Mucosa of rectum (tissue), 2 donors: ENCODE measurements at regions not wholly inside any gene's neighbourhood (a gene's known extent, or its start where the extent isn't known, plus 50 kb on each side); places are given as distances from the start of the nearest gene placed in this dataset.
"Not testable (repeated sequence)": the region's sequence is repeated elsewhere in the genome, so short reads cannot be mapped to it uniquely, and the experiment has no call there.

Source experiments
- H3K27ac ChIP-seq, 2 donors: one replicate each; pipeline ENCODE4 v1.7.0; 2013; ENCODE audit warnings: inconsistent platforms in 2 of 2, low read depth in 2 of 2, low read length in 2 of 2
- H3K27me3 ChIP-seq, 2 donors: one replicate each; pipeline ENCODE4 v1.7.0; 2013; ENCODE audit warnings: low read length in 2 of 2; ENCODE audit not compliant: control insufficient read depth in 2 of 2, insufficient read depth in 2 of 2
- H3K36me3 ChIP-seq, 2 donors: one replicate each; pipeline ENCODE4 v1.7.0; 2013; ENCODE audit warnings: low read length in 2 of 2; ENCODE audit not compliant: control insufficient read depth in 2 of 2, insufficient read depth in 2 of 2
- H3K4me1 ChIP-seq, 2 donors: one replicate each; pipeline ENCODE4 v1.7.0; 2013; ENCODE audit warnings: low read length in 2 of 2, mild to moderate bottlenecking in 1 of 2; ENCODE audit not compliant: control insufficient read depth in 2 of 2, insufficient read depth in 2 of 2
- H3K4me3 ChIP-seq, 2 donors: one replicate each; pipeline ENCODE4 v1.7.0; 2013; ENCODE audit warnings: low read length in 2 of 2
- H3K9ac ChIP-seq, 2 donors: one replicate each; pipeline ENCODE4 v1.7.0; 2013; ENCODE audit warnings: low read length in 2 of 2, low read depth in 1 of 2, mild to moderate bottlenecking in 1 of 2
- H3K9me3 ChIP-seq, 2 donors: one replicate each; pipeline ENCODE4 v1.7.0; 2013; ENCODE audit warnings: low read length in 2 of 2; ENCODE audit not compliant: control insufficient read depth in 2 of 2
- donor health status: healthy.
- donor health status: Normal muscosa, but diverticular disease.

DNA sequence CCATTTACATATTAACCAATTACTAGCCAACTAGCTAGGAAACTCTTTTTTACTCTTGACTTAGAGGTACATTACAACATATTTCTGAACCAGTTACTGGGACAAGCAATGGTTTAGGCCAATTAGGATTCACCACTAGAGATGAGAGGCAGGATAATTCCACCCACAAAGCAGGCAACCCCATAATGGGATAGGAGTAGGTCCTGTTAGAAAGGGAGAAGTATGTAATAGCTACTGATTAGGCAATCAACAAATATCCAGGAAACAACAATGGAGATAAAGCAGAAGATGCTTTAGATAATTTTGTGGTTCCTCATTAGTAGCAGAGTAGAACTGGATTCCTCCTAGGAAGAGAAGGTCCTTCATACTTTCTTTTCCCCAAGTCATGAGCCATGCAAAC lies 173.8 kb upstream of the GLRA2 start:
- Histone ChIP-seq H3K4me3 (no peak overlapping the region), H3K36me3 (no peaks in the 10 kb centered on the region), H3K27ac (no peak overlapping the region), H3K4me1 (peaks cover 0 to 2% of the 10 kb centered on the region in 2 donors), H3K9ac (no peak overlapping the region), H3K9me3 (no peaks in the 10 kb centered on the region), H3K27me3 (no peaks in the 10 kb centered on the region)

DNA sequence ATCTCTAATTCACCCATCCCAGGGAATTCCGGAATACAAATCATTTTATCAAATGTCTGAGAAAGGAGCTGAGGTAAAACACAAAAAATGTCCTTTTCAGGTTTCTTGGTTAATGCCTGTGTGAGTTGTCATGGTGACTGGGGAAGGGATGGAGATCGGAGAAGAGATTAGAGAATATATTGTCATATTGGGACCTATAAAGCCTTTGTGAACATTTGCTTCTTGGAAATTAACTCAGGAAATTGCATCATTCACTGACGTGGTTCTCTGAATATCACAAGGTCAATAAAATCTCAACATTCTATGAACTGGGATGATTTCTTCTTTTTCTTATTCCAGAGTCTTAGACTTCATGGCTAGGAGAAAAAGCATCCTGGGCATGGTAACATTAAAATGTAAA lies 174.8 kb upstream of the GLRA2 start:
- Histone ChIP-seq H3K36me3 (no peaks in the 10 kb centered on the region), H3K9ac (no peak overlapping the region), H3K27me3 (no peaks in the 10 kb centered on the region), H3K27ac (no peak overlapping the region), H3K4me3 (no peak overlapping the region), H3K4me1 (peaks cover 0 to 2% of the 10 kb centered on the region in 2 donors), H3K9me3 (no peaks in the 10 kb centered on the region)

DNA sequence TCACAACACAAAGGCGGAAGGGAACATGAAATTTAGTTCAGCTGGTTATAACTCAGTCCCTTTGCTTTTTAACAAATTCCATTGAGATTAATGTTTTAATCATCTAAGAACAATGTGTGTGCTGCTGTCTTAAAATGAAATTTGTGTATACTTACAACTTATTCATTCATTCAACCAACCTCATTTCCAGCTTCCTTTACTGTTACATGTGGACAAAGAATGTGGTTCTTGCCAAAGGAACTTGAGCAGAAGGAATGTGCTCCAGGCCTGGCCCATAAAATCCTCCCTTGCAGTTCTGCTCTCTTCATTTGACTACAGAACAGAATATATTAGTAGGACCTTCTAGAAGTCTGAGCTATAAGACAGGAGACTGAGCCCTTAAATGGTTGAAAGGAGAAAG lies 176.8 kb upstream of the GLRA2 start:
- H3K36me3 ChIP-seq: no peaks in the 10 kb centered on the region
- no peaks in the 10 kb centered on the region for H3K4me1 ChIP-seq
- no peaks in the 10 kb centered on the region for H3K9me3 ChIP-seq
- H3K9ac ChIP-seq: no peak overlapping the region
- H3K27me3 ChIP-seq: no peaks in the 10 kb centered on the region
- H3K4me3 ChIP-seq: no peak overlapping the region
- no peak overlapping the region for H3K27ac ChIP-seq

DNA sequence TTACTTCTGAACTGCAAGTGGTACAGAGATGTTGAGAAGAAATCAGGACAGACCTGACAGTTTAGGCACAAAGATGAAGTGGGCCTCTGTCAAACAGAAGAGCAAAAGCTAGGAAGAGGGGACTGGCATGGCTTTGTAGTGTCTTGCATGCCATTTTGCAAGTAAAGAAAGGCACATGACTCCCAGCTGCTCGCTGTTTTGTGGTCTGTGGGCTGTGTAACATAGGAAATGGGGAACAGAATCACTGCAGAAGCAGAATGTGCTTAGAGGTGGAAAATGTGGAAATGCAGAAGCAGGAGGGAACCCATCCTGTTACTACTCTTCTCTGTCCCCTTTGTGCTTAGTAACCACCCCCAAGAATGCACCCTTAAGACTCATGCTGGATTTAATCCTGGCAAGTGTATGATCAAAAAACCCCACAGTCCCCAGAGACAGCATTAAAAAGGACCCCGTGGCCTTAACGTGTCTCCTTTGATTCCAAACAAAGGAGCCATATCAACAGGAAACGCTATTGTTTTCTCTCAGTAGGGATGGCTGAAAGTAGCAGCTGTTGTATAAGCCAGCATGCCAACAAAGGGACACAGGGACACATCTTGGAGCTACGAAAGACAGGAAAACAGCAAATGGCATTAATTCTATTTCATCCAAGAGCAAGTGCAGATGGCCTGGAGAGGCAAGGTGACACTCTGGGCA lies 177.6 kb upstream of the GLRA2 start:
- Histone ChIP-seq H3K27ac (no peak overlapping the region), H3K27me3 (no peaks in the 10 kb centered on the region), H3K4me1 (no peaks in the 10 kb centered on the region)

DNA sequence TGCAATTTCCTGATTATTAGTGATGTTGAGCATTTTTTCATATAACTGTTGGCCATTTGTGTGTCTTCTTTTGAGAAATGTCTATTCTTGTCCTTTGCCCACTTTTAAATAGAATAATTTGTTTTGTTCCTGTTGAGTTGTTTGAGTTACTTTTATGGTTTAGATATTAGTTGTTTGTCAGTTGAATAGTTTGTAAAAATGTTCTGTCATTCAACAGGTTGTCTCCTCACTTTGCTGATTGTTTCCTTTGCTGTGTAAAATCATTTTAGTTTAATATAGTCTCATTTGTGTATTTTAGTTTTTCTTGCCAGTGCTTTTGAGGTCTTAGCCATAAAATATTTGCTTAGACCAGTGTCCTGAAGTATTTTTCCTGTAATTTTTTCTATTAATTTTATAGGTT lies 181.8 kb upstream of the GLRA2 start:
- Histone ChIP-seq H3K4me3 (no peak overlapping the region), H3K9me3 (no peaks in the 10 kb centered on the region), H3K9ac (no peak overlapping the region), H3K4me1 (no peaks in the 10 kb centered on the region), H3K36me3 (no peaks in the 10 kb centered on the region), H3K27ac (no peak overlapping the region), H3K27me3 (no peaks in the 10 kb centered on the region)

More for the DNA sequence above, 177.6 kb upstream of the GLRA2 start:
- no peak overlapping the region for H3K4me3 ChIP-seq
- H3K9me3 ChIP-seq: no peaks in the 10 kb centered on the region
- no peak overlapping the region for H3K9ac ChIP-seq
- H3K36me3 ChIP-seq: no peaks in the 10 kb centered on the region

DNA sequence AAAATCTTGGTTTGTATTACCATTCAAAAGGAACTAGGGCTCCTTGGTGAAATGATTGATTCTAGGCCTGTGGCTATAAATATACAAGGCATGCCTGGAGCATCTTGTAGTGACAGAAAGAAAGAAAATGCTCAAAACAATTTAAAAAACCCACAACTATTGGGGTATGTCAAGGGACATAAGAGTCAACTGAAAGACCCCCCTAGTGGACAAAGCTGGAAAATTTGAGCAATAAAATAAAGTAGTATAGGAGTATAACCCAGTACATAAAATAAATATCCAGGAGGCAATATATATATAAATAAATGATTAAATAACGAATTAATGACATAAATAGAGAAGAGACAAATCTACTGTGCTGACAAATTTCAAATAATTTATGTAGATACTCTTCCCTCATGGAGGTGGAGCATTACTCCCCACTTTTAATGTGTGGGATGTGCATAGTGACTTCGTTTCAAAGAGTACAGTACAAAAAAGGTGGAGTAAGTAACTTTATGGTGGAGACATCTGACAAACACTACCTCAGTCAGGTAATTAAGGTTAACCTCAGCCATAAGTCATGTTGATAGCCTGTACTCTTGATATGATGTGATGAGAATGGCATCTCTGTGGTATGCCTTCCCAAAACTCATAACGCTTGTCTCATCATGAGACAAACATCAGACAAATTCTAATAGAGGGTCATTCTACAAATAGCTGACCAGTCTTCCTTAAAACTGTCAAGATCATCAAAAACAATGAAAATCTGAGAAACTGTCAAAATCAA lies 185.0 kb upstream of the GLRA2 start:
- Histone ChIP-seq H3K9me3 (no peaks in the 10 kb centered on the region), H3K4me1 (no peaks in the 10 kb centered on the region), H3K27ac (no peak overlapping the region), H3K4me3 (no peak overlapping the region), H3K9ac (no peak overlapping the region), H3K36me3 (no peaks in the 10 kb centered on the region), H3K27me3 (no peaks in the 10 kb centered on the region)

DNA sequence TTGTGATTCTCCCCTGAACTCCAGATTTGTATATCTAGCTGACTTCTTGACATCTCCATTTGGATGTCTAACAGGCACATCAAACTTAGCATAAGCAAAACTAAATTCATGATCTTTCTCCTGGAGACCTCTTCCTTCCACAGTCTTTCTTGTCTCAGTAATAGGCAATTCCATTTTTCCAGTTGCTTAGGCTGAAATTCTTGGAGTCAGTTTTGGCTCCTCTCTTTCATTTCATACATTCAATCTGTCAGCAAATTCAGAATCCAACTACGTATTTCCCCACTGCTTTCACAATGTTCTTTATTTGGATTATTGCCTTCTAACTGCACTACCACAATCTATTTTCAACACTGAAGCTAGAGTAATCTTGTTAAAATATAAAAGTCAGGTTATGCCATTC lies 219.9 kb upstream of the GLRA2 start:
- no peaks in the 10 kb centered on the region for H3K4me1 ChIP-seq
- no peaks in the 10 kb centered on the region for H3K9me3 ChIP-seq
- no peaks in the 10 kb centered on the region for H3K36me3 ChIP-seq
- H3K27me3 ChIP-seq: no peaks in the 10 kb centered on the region
- no peak overlapping the region for H3K4me3 ChIP-seq
- H3K27ac ChIP-seq: no peak overlapping the region
- no peak overlapping the region for H3K9ac ChIP-seq

DNA sequence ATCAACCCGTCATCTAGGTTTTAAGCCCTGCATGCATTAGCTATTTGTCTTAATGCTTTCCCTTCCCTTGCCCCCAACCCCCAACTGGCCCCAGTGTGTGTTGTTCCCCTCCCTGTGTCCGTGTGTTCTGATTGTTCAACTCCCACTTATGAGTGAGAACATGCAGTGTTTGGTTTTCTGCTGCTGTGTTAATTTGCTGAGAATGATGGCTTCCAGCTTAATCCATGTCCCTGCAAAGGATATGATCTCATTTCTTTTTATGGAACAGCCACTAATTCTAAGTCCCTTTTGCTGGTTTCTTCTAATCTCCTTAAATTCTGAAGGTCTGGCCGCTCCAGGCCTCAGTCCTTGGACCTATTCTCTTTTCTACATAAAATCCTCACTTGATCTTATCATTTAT lies 220.4 kb upstream of the GLRA2 start:
- H3K27ac ChIP-seq, H3K9me3 ChIP-seq, H3K4me3 ChIP-seq, H3K36me3 ChIP-seq, H3K4me1 ChIP-seq, H3K9ac ChIP-seq, H3K27me3 ChIP-seq: not testable (repeated sequence)

DNA sequence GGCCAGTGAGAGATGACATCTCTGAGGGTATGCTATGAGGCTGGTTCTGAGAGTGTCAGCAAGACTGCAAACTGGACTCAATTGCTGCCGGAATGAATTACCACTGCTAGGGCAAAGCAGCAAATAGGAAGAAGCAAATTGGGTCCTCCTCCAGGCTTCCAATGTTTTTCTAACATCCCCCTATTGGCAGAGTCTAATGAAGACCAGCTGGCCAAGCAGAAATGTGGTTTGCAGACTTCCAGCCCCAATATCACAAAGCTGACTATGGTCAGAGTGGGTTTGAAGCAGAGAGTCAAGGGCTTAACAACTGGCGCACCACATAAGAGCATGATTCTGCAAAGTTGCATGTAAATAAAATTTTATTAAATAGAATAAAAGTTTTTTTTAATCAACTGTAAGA lies 225.4 kb upstream of the GLRA2 start:
- H3K27ac ChIP-seq: no peak overlapping the region
- H3K9me3 ChIP-seq: no peaks in the 10 kb centered on the region
- H3K36me3 ChIP-seq: no peaks in the 10 kb centered on the region
- H3K9ac ChIP-seq: no peak overlapping the region
- H3K4me3 ChIP-seq: no peak overlapping the region
- no peaks in the 10 kb centered on the region for H3K27me3 ChIP-seq
- no peaks in the 10 kb centered on the region for H3K4me1 ChIP-seq

DNA sequence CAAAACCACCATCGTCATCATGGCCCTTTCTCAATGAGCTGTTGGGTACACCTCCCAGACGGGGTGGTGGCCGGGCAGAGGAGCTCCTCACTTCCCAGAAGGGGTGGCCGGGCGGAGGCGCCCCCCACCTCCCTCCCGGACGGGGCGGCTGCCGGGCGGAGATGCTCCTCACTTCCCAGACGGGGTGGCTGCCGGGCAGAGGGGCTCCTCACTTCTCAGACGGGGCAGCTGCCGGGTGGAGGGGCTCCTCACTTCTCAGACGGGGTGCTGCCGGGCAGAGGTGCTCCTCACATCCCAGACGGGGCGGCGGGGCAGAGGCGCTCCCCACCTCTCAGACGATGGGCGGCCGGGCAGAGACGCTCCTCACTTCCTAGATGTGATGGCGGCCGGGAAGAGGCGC lies 226.8 kb upstream of the GLRA2 start:
- H3K27me3 ChIP-seq, H3K36me3 ChIP-seq, H3K9ac ChIP-seq, H3K4me3 ChIP-seq, H3K9me3 ChIP-seq, H3K4me1 ChIP-seq, H3K27ac ChIP-seq: not testable (repeated sequence)
